Tibial nerve (tissue), 4 donors: ENCODE measurements at regions not wholly inside any gene's neighbourhood (a gene's known extent, or its start where the extent isn't known, plus 50 kb on each side); places are given as distances from the start of the nearest gene placed in this dataset.

Source experiments
- DNase-seq, 2 donors: peaks; one replicate each; pipeline ENCODE4 v3.0.0-alpha.2; 2019; ENCODE audit warnings: low spot score in 2 of 2
- H3K27ac ChIP-seq, 4 donors: fragments of 200-600 bp; sonication (generic) in 3 of 4; one replicate each; pipeline ENCODE4 v1.5.1; 2017 to 2019; ENCODE audit warnings: mild to moderate bottlenecking in 1 of 4
- H3K27me3 ChIP-seq, 2 donors: fragments of 200-600 bp; sonication (generic) in 1 of 2; one replicate each; pipeline versions ENCODE4 v1.5.1 to v1.6.0; 2017 to 2019
- H3K36me3 ChIP-seq, 3 donors: fragments of 200-600 bp; sonication (generic); one replicate each; pipeline ENCODE4 v1.5.1; 2018 to 2019
- H3K4me1 ChIP-seq, 4 donors: fragments of 200-600 bp; sonication (generic) in 3 of 4; one replicate each; pipeline ENCODE4 v1.5.1; 2017 to 2019
- H3K4me3 ChIP-seq, 4 donors: fragments of 200-600 bp; sonication (generic) in 3 of 4; one replicate each; pipeline ENCODE4 v1.5.1; 2017 to 2019; ENCODE audit warnings: mild to moderate bottlenecking in 1 of 4, moderate library complexity in 1 of 4
- H3K9me3 ChIP-seq, 4 donors: fragments of 200-600 bp; sonication (generic) in 3 of 4; one replicate each; pipeline ENCODE4 v1.5.1; 2017 to 2019
- EP300 ChIP-seq, 2 donors: sonication (generic); formaldehyde crosslinking; IDR thresholded peaks; one replicate each; pipeline ENCODE4 v1.6.1; 2017; ENCODE audit warnings: antibody characterized with exemption in 2 of 2, mild to moderate bottlenecking in 1 of 2
- POLR2A ChIP-seq, 2 donors: fragments of 450-650 bp; IDR thresholded peaks; one replicate each; pipeline ENCODE4 v1.6.1; 2017; ENCODE audit warnings: antibody characterized with exemption in 2 of 2, mild to moderate bottlenecking in 2 of 2, moderate library complexity in 2 of 2
- WGBS, 2 donors: methylation state at CpG; one replicate each; pipeline ENCODE4 v1.1.5; 2018; 5-methylcytosine and 5-hydroxymethylcytosine counted together
- TF ChIP-seq, protein P1 (sequence below), 5 experiments: fragments of 200-600 bp in 3 of 5; fragments of 450-650 bp in 2 of 5; sonication (generic) in 3 of 5; IDR thresholded peaks; one replicate each; pipeline ENCODE4 v1.5.1; 2016 to 2019; ENCODE audit warnings: antibody characterized with exemption in 5 of 5, mild to moderate bottlenecking in 3 of 5, moderate library complexity in 2 of 5

DNA sequence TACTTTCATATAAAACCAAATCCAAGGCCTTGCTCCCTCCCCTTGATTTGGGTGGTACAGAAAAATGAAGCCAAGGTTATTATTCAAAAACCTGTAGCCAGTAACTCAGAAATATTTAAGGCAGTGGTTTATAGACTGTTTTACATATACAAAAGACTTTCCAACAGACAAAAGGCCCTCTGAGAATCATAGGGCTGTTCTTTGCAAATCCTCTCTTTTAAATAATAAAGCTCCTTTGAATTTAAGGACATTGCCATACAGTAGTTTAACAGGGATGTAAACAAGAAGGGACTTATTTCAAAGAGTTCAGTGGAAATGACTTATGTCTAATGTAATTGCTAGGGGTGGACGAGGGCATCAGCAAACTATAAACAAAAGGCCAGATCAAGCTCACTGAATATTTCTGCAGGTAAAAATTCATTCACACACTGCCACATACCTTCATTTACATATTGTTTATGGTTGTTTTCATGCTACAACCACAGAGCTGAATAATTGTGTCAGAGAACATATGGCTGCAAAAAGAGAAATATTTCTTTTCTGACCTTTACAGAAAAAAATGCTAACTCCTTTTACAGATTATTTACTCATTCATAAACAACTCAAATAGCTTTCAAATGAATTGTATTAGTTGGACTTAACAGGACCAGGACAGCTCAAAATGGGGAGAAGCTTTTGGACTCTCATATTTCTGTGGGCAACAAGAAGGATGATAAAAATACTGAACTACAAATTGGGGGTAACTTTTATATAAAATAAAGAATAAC, 665.6 kb downstream of the SLITRK1 start:
- H3K27ac ChIP-seq, result no peak overlapping the region
- H3K4me1 ChIP-seq, result no peaks in the 10 kb centered on the region
- no peaks in the 10 kb centered on the region for H3K36me3 ChIP-seq
- WGBS, 2 donors, result 39 to 50% methylated on average over 1 of the region's 1 CpG
- TF ChIP-seq EP300 (IDR thresholded peaks at IDR 0.05), result no peak
- TF ChIP-seq POLR2A (IDR thresholded peaks at IDR 0.05), result no peak
- TF ChIP-seq, protein P1, sequence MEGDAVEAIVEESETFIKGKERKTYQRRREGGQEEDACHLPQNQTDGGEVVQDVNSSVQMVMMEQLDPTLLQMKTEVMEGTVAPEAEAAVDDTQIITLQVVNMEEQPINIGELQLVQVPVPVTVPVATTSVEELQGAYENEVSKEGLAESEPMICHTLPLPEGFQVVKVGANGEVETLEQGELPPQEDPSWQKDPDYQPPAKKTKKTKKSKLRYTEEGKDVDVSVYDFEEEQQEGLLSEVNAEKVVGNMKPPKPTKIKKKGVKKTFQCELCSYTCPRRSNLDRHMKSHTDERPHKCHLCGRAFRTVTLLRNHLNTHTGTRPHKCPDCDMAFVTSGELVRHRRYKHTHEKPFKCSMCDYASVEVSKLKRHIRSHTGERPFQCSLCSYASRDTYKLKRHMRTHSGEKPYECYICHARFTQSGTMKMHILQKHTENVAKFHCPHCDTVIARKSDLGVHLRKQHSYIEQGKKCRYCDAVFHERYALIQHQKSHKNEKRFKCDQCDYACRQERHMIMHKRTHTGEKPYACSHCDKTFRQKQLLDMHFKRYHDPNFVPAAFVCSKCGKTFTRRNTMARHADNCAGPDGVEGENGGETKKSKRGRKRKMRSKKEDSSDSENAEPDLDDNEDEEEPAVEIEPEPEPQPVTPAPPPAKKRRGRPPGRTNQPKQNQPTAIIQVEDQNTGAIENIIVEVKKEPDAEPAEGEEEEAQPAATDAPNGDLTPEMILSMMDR (IDR thresholded peaks at IDR 0.05), result no peak
- H3K4me3 ChIP-seq, result no peak overlapping the region
- no peak for DNase-seq
- H3K9me3 ChIP-seq, result peaks cover 0 to 9% (median 7%) of the 10 kb centered on the region in 4 donors
- no peaks in the 10 kb centered on the region for H3K27me3 ChIP-seq

DNA sequence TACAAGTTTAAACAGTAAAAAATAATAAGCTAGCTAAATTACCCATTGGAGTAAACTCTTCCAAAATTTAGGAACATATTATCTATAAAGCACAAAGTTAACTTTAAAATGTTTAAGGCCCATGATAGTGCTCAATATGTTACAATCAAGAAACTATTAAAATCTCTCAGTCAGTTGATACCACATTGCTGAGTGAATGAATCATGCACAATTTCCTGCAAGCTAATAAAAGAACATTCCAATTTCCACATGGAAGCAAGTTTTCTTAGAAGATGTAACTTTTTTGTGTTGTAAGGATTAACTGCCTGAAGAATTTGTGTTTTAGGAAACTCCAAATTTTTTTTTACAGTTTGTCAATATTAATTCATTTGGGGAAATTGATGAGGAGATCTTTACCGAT, 666.6 kb downstream of the SLITRK1 start:
- TF ChIP-seq EP300 (IDR thresholded peaks at IDR 0.05) (no peak), POLR2A (IDR thresholded peaks at IDR 0.05) (no peak)
- TF ChIP-seq, protein P1 (IDR thresholded peaks at IDR 0.05), result no peak
- 84 to 98% methylated on average over 1 of the region's 1 CpG for WGBS, 2 donors

DNA sequence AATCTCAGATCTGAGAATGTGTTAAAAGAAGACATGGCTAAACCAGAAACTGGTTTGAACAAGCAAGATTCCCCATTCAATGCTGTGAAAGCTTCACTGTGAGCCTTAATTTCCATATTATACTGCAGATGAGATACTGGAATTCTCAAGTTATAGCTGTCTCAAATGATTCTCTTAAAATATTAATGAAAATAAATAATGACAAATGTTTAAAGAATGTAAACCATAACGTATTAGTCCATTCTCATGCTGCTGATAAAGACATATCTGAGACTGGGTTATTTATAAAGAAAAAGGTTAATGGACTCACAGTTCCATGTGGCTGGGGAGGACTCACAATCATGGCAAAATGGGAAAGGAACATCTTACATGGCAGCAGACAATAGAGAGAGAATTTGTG, 667.8 kb downstream of the SLITRK1 start:
- Histone ChIP-seq H3K4me3 (no peak overlapping the region), H3K36me3 (no peaks in the 10 kb centered on the region), H3K9me3 (peaks cover 0 to 31% (median 10%) of the 10 kb centered on the region in 4 donors), H3K4me1 (no peaks in the 10 kb centered on the region), H3K27ac (no peak overlapping the region), H3K27me3 (no peaks in the 10 kb centered on the region)
- TF ChIP-seq POLR2A (IDR thresholded peaks at IDR 0.05) (no peak), EP300 (IDR thresholded peaks at IDR 0.05) (no peak)
- TF ChIP-seq, protein P1 (IDR thresholded peaks at IDR 0.05), result no peak
- no peak for DNase-seq
- WGBS, 2 donors, result 58 to 60% methylated on average over 1 of the region's 1 CpG

More for the DNA sequence above, 666.6 kb downstream of the SLITRK1 start:
- peaks cover 0 to 19% (median 10%) of the 10 kb centered on the region in 4 donors for H3K9me3 ChIP-seq
- no peaks in the 10 kb centered on the region for H3K4me1 ChIP-seq
- no peaks in the 10 kb centered on the region for H3K36me3 ChIP-seq
- no peak overlapping the region for H3K27ac ChIP-seq
- no peaks in the 10 kb centered on the region for H3K27me3 ChIP-seq
- DNase-seq, result no peak
- no peak overlapping the region for H3K4me3 ChIP-seq

DNA sequence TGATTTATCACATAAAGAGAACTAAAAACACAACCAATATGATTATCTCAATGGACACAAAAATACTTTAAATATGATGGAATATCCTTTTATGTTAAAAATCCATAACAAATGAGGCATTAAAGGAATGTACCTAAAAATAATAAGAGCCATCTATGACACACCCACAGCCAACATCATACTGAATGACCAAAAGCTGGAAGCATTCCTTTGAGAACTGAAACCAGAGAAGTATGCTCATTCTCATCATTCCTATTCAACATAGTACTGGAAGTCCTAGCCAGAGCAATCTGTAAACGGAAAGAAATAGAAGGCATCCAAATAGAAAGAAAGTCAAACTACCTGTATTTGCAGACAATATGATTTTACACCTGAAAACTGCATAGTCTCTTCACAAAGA, 671.0 kb downstream of the SLITRK1 start:
- Histone ChIP-seq H3K36me3 (no peaks in the 10 kb centered on the region), H3K27me3 (no peaks in the 10 kb centered on the region), H3K4me3 (no peak overlapping the region), H3K4me1 (no peaks in the 10 kb centered on the region), H3K9me3 (peaks cover 0 to 38% (median 10%) of the 10 kb centered on the region in 4 donors), H3K27ac (no peak overlapping the region)
- 72 to 94% methylated on average over 1 of the region's 1 CpG for WGBS, 2 donors
- TF ChIP-seq POLR2A (IDR thresholded peaks at IDR 0.05) (no peak), EP300 (IDR thresholded peaks at IDR 0.05) (no peak)
- TF ChIP-seq, protein P1 (IDR thresholded peaks at IDR 0.05), result no peak
- DNase-seq, result no peak

DNA sequence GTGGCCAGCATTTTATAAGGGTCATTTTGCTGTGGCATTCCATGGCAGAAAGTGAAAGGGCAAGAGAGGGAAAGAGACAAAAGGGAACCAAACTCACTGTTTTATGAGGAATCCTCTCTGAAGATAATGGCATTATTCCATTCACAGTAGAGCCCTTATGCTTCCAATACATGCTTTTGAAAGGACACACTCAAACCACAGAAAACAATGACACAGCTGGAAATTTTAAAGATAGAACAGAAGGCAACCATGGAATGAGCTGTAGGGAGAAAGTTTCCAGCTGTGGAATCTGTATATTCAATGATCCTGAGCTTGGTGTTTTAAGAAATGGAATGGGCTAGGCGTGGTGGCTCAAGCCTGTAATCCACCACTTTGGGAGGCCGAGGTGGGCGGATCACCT, 677.4 kb downstream of the SLITRK1 start:
- Histone ChIP-seq H3K27me3 (no peaks in the 10 kb centered on the region), H3K4me3 (no peak overlapping the region), H3K27ac (no peak overlapping the region), H3K36me3 (no peaks in the 10 kb centered on the region), H3K9me3 (peaks cover 0 to 12% (median 0%) of the 10 kb centered on the region in 4 donors), H3K4me1 (no peaks in the 10 kb centered on the region)
- DNase-seq, result no peak
- no peak for TF ChIP-seq POLR2A (IDR thresholded peaks at IDR 0.05)
- TF ChIP-seq EP300 (IDR thresholded peaks at IDR 0.05), result no peak
- TF ChIP-seq, protein P1 (IDR thresholded peaks at IDR 0.05), result no peak
- 82 to 98% methylated on average over 3 of the region's 3 CpGs for WGBS, 2 donors
